ENCODE measurements at regions not wholly inside any gene's neighbourhood (a gene's known extent, or its start where the extent isn't known, plus 50 kb on each side); places are given as distances from the start of the nearest gene placed in this dataset.

DNA sequence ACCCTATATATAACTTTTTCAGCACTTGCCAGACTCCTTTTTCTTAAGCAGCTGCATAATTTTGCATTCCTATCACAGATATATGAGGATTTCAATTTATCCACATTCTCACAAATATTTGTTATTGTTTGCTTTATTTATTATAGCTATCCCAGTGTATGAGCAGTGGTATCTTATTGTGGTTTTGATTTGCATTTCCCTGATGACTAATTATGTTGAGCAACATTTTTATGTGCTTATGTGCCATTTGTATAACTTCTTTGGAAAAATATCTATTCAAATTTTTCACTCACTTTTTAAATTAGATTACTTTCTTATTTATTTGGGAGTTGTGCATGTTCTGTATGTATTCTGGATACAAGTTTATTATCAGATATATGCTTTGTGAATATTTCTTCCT is 361.9 kb downstream of the KCTD8 start:
- ChIA-PET CTCF (no interaction called here), POLR2A (ENCODE audit: low non-redundant PET) (no interaction called here)
- H3K27ac ChIP-seq, result no peak overlapping the region
- TF ChIP-seq, protein P1, sequence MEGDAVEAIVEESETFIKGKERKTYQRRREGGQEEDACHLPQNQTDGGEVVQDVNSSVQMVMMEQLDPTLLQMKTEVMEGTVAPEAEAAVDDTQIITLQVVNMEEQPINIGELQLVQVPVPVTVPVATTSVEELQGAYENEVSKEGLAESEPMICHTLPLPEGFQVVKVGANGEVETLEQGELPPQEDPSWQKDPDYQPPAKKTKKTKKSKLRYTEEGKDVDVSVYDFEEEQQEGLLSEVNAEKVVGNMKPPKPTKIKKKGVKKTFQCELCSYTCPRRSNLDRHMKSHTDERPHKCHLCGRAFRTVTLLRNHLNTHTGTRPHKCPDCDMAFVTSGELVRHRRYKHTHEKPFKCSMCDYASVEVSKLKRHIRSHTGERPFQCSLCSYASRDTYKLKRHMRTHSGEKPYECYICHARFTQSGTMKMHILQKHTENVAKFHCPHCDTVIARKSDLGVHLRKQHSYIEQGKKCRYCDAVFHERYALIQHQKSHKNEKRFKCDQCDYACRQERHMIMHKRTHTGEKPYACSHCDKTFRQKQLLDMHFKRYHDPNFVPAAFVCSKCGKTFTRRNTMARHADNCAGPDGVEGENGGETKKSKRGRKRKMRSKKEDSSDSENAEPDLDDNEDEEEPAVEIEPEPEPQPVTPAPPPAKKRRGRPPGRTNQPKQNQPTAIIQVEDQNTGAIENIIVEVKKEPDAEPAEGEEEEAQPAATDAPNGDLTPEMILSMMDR (conservative IDR thresholded peaks at IDR 0.05; ENCODE audit: low read depth), result no peak
- no peak for DNase-seq (ENCODE audit: low spot score)

DNA sequence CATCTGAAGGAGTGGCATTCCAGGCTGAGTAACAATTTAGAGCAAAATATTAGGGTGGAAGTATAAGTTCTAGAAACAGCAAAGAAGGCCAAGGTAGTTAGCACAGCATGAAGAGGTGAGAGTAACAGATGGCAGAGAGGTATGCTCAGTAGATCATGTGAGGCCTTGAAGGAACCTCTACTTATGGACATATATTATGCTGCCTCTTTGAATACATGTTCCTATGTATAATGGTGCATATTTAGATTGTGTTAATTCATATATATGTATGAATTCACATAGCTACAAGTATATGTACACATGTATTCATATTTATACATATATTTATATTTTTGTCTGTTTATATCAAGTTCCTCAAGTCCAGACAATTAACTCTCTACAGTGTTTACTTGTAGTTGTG is 355.2 kb downstream of the KCTD8 start:
- CTCF ChIA-PET, result interaction anchor here (0.6 kb wide), 1 partner anchor 1921 kb away, joined by 3 read pairs; no protein-coding TSS in a partner anchor
- POLR2A ChIA-PET (ENCODE audit: low non-redundant PET), result no interaction called here
- H3K27ac ChIP-seq, result no peak overlapping the region
- TF ChIP-seq, protein P1 (conservative IDR thresholded peaks at IDR 0.05; ENCODE audit: low read depth), result no peak
- DNase-seq (ENCODE audit: low spot score), result no peak

DNA sequence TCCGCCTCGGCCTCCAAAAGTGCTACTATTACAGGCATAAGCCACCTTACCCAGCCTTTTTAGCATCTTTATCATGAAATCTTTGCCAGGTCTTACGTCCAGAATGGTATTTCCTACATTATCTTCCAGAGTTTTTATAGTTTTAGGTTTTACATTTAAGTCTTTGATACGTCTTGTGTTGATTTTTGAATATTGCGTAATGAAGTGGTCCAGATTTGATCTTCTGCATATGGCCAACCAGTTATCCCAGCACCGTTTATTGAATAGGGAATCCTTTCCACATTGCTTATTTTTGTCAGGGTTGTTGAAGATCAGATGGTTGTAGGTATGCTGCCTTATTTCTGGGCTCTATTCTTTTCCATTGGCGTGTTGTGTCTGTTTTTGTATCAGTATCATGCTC is 349.6 kb downstream of the KCTD8 start:
- ChIA-PET CTCF (interaction anchor here (0.7 kb wide), 1 partner anchor 37 kb away, joined by 4 read pairs; no protein-coding TSS in a partner anchor), POLR2A (ENCODE audit: low non-redundant PET) (no interaction called here)
- TF ChIP-seq, protein P1 (conservative IDR thresholded peaks at IDR 0.05; ENCODE audit: low read depth), result no peak
- no peak overlapping the region for H3K27ac ChIP-seq
- DNase-seq (ENCODE audit: low spot score), result no peak

DNA sequence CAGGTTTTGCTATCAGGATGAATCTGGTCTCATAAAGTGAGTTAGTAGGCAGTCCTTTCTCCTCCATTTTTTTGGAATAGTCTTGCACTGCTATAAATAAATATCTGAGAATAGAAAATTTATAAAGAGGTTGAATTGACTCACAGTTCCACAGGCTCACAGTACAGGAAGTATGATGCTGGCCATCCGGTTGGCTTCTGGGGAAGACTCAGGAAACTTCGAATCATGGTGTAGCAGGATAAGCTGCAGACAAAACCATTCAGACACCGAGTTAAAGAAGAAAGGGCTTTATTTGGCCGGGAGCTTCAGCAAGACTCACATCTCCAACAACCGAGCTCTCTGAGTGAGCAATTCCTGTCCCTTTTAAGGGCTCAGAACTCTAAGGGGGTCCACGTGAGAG is 348.2 kb downstream of the KCTD8 start:
- ChIA-PET CTCF (interaction anchor here (0.6 kb wide), 1 partner anchor 21 kb away, joined by 3 read pairs; no protein-coding TSS in a partner anchor), POLR2A (ENCODE audit: low non-redundant PET) (no interaction called here)
- H3K27ac ChIP-seq, result no peak overlapping the region
- no peak for DNase-seq (ENCODE audit: low spot score)
- TF ChIP-seq, protein P1 (conservative IDR thresholded peaks at IDR 0.05; ENCODE audit: low read depth), result no peak

DNA sequence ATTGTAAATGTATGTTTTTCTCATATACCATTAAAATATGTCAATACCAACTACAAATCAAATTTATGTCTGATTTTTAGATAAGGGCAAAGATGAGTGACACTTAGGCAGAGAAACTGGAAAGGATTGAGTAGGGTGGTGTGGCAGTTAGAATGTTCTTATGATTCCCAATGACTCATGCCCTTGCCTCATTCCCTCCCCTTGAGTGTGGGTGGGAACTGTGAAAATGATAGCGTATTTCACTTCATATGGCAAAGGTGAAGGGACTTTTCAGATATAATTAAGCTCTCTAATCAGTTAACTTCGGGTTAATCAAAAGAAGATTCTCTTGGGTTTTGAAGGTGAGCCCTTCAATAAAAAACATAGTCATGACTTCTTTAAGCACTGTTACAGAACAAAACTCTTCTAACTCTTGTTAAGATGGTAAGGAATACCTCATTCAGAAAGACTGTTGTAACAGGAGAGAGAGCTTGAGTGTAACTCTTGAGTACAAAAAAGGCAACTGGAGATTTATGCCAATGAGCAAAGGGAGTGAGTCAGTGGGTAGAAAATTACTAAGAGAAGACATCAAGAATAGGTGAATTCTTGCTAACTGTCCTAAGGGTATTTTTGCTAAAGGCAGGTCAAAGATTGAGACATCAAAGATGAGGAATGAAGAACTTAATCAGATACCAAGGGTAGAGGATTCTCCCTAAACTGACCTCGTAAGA is 329.5 kb downstream of the KCTD8 start:
- ChIA-PET CTCF (no interaction called here), POLR2A (ENCODE audit: low non-redundant PET) (no interaction called here)
- no peak overlapping the region for H3K27ac ChIP-seq
- peak; percentile 42 for DNase-seq (ENCODE audit: low spot score)
- TF ChIP-seq, protein P1 (conservative IDR thresholded peaks at IDR 0.05; ENCODE audit: low read depth), result no peak

DNA sequence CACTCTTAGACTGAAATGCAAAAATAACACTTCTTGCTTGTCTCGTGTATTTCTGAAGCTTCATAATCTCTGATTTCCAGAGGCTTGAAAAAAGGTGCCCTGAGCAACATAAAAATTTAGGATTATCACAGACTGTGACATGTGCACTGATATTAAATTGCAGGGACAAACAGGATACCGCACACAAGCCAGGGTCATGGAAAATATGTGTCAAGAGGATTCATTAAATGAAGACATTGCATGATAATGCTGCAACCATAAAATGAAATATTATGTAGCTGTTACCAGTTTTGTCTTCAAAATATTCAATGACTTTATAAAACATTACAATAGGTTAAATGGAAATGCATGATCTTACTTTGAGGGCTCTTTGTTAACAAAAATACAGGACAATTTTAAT is 328.0 kb downstream of the KCTD8 start:
- CTCF ChIA-PET, result interaction anchor here (0.6 kb wide), 1 partner anchor 112 kb away, joined by 3 read pairs; no protein-coding TSS in a partner anchor
- POLR2A ChIA-PET (ENCODE audit: low non-redundant PET), result no interaction called here
- no peak overlapping the region for H3K27ac ChIP-seq
- no peak for DNase-seq (ENCODE audit: low spot score)
- TF ChIP-seq, protein P1 (conservative IDR thresholded peaks at IDR 0.05; ENCODE audit: low read depth), result no peak
